Stomach (tissue), 8 donors: ENCODE measurements at regions not wholly inside any gene's neighbourhood (a gene's known extent, or its start where the extent isn't known, plus 50 kb on each side); places are given as distances from the start of the nearest gene placed in this dataset.

Source experiments
- DNase-seq, 2 donors: peaks; one replicate each; pipeline versions ENCODE4 v3.0.0 to v3.0.0-alpha.2; 2013 to 2019
- H3K27ac ChIP-seq, 5 donors: fragments of 200-600 bp in 4 of 5; sonication (generic) in 4 of 5; one replicate each; pipeline ENCODE4 v1.5.1; 2013 to 2019; ENCODE audit warnings: mild to moderate bottlenecking in 1 of 5, moderate library complexity in 1 of 5
- H3K27me3 ChIP-seq, 3 donors: fragments of 200-600 bp; sonication (generic); one replicate each; pipeline ENCODE4 v1.5.1; 2017 to 2019; ENCODE audit warnings: mixed run types in 1 of 3
- H3K36me3 ChIP-seq, 4 donors: fragments of 200-600 bp; sonication (generic); 1 replicate in 3 of 4; 2 replicates in 1 of 4; pipeline ENCODE4 v1.5.1; 2016 to 2019
- H3K4me1 ChIP-seq, 4 donors: fragments of 200-600 bp; sonication (generic); one replicate each; pipeline ENCODE4 v1.5.1; 2016 to 2019
- H3K4me3 ChIP-seq, 4 donors: fragments of 200-600 bp; sonication (generic) in 3 of 4; one replicate each; pipeline ENCODE4 v1.5.1; 2016 to 2019; ENCODE audit warnings: mild to moderate bottlenecking in 1 of 4
- H3K9me3 ChIP-seq, 4 donors: fragments of 200-600 bp; sonication (generic); one replicate each; pipeline ENCODE4 v1.5.1; 2016 to 2019
- CTCF ChIP-seq, 7 experiments: fragments of 450-650 bp in 4 of 7; fragments of 200-600 bp in 3 of 7; sonication (generic) in 3 of 7; IDR thresholded peaks; one replicate each; pipeline ENCODE4 v1.5.1; 2016 to 2019; ENCODE audit warnings: antibody characterized with exemption in 7 of 7, control low read depth in 2 of 7, mild to moderate bottlenecking in 1 of 7
- EP300 ChIP-seq: sonication (generic); formaldehyde crosslinking; IDR thresholded peaks from one replicate; pipeline ENCODE4 v1.6.1; 2017; ENCODE audit warnings: antibody characterized with exemption
- POLR2A ChIP-seq, 4 donors: fragments of 450-650 bp; IDR thresholded peaks; one replicate each; pipeline ENCODE4 v1.6.1; 2016; ENCODE audit warnings: antibody characterized with exemption in 4 of 4, control low read depth in 2 of 4, mild to moderate bottlenecking in 1 of 4, moderate library complexity in 1 of 4
- POLR2AphosphoS5 ChIP-seq, 3 donors: sonication (generic); formaldehyde crosslinking; IDR thresholded peaks; one replicate each; pipeline ENCODE4 v1.6.1; 2016; ENCODE audit warnings: antibody characterized with exemption in 3 of 3
- WGBS, 5 donors: extraction: QIAGEN DNeasy Blood & Tissue Kit in 3 of 5; methylation state at CpG; one replicate each; pipeline versions ENCODE4 v1.1.5 to v1.1.7; 2013 to 2018; 5-methylcytosine and 5-hydroxymethylcytosine counted together
- intact Hi-C: fragments of 100-400 bp; cut with DNase I; formaldehyde crosslinking; loops from one replicate; pipeline ENCODE4 v1.15.1; 2023; ENCODE audit warnings: low total_unique reads
- donor health status: healthy with polysubstance abuse.
- donor health status: Bipolar disorder and iron deficiency.
- donor health status: healthy.

DNA sequence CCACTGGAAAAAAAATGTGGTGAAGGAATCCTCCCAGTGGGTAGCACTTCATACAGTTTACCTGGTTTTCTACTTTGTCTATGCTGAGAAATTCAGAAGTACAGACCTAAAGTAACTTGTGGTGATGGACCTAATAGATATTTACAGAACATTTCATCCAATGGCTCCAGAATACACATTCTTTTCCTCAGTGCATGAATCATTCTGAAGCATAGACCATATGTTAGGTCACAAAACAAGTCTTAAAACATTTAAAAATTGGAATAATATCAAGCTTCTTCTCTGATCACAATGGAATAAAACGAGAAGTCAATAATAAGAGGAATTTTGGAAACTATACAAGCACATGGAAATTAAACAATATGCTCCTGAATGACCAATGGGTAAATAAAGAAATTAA lies 450.1 kb upstream of the INTU start:
- no peak for DNase-seq
- WGBS, 5 donors = 35 to 48% (median 37%) methylated on average over 1 of the region's 1 CpG
- H3K4me3 ChIP-seq = no peak overlapping the region
- peaks cover 0 to 23% (median 2%) of the 10 kb centered on the region in 4 donors for H3K9me3 ChIP-seq
- H3K4me1 ChIP-seq = peaks cover 0 to 7% (median 0%) of the 10 kb centered on the region in 4 donors
- H3K36me3 ChIP-seq = no peaks in the 10 kb centered on the region
- no peak overlapping the region for H3K27ac ChIP-seq
- TF ChIP-seq EP300 (no peak), CTCF (IDR thresholded peaks at IDR 0.05) (no peak), POLR2AphosphoS5 (IDR thresholded peaks at IDR 0.05) (no peak), POLR2A (IDR thresholded peaks at IDR 0.05) (no peak)
- H3K27me3 ChIP-seq = no peaks in the 10 kb centered on the region
- intact Hi-C loops = no loop called here

- no peaks in the 10 kb centered on the region for H3K4me1 ChIP-seq
- 63 to 81% (median 73%) methylated on average over 1 of the region's 1 CpG for WGBS, 5 donors
Measured at GRCh38 chr4:127188847-127189246, 443.9 kb upstream of the INTU start.

DNA sequence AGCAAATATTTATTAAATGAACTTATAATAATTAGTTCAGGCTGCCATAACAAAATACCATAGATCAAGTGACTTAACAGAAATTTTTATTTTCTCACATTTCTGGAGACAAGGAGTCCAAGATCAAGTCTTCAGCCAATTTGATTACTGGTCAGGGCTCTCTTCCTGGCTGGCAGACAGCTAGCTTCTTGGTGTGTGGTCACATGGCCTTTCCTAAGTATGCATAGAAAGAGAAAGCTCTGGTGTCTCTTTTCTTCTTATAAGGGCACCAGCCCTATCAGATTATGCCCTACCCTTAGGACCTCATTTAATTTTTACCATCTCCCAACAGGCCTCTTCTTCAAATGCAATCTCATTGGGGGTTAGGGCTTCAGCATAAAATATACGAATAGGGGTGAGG lies 438.5 kb upstream of the INTU start:
- H3K27me3 ChIP-seq = no peaks in the 10 kb centered on the region
- intact Hi-C loops = no loop called here
- no peaks in the 10 kb centered on the region for H3K36me3 ChIP-seq
- peak in 1 of 2 donors; percentile 17 for DNase-seq
- 77 to 95% (median 80%) methylated on average over 1 of the region's 1 CpG for WGBS, 5 donors
- H3K9me3 ChIP-seq = no peaks in the 10 kb centered on the region
- no peak overlapping the region for H3K27ac ChIP-seq
- H3K4me1 ChIP-seq = peaks cover 0 to 6% (median 0%) of the 10 kb centered on the region in 4 donors
- TF ChIP-seq EP300 (no peak), CTCF (IDR thresholded peaks at IDR 0.05) (no peak), POLR2AphosphoS5 (IDR thresholded peaks at IDR 0.05) (no peak), POLR2A (IDR thresholded peaks at IDR 0.05) (no peak)
- no peak overlapping the region for H3K4me3 ChIP-seq

More at GRCh38 chr4:127188847-127189246, 443.9 kb upstream of the INTU start:
- DNase-seq = peak in 1 of 2 donors; percentile 17
- no peak overlapping the region for H3K27ac ChIP-seq
- H3K36me3 ChIP-seq = no peaks in the 10 kb centered on the region
- TF ChIP-seq POLR2A (IDR thresholded peaks at IDR 0.05) = no peak
- no peak for TF ChIP-seq POLR2AphosphoS5 (IDR thresholded peaks at IDR 0.05)
- no peak for TF ChIP-seq EP300
- no peak overlapping the region for H3K4me3 ChIP-seq
- intact Hi-C loops = no loop called here
- H3K9me3 ChIP-seq = peaks cover 0 to 22% (median 2%) of the 10 kb centered on the region in 4 donors
- no peaks in the 10 kb centered on the region for H3K27me3 ChIP-seq

DNA sequence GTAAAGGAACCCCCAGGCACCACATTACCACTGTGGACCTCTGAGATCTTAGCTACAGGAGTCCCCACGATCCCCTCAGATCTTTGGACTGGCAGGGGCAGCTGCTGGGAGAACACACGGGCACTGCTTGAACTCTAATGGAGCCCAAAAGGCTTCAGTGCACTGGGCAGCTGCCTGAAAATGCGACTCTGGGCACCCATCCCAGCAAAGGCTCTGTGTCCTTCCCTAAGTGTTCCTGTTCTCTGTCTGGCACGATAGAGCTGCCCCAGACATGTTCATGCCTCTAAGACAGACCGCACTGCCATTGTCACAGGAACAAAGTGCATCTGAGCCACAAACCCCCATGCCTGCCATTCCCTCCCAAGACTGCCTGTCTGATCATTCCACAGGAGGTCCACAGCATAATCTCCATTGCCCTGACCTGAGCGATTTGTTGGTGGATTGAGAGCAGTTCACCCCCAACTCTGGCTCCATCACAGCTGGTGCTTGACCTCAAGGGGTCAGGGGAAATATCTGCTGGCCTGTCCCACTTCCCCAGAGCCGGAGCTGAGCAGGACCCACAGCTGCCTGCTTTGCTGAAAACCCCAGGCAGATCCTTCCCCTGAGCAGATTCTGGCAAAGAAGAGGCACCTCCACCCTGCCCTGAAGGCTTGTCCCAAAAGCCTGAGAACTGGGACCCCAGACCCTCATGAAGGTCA lies 436.0 kb upstream of the INTU start:
- no peaks in the 10 kb centered on the region for H3K27me3 ChIP-seq
- H3K36me3 ChIP-seq = no peaks in the 10 kb centered on the region
- DNase-seq = peak in 1 of 2 donors; percentile 6
- H3K9me3 ChIP-seq = no peaks in the 10 kb centered on the region
- H3K4me3 ChIP-seq = no peak overlapping the region
- TF ChIP-seq POLR2AphosphoS5 (IDR thresholded peaks at IDR 0.05) = no peak
- no peak for TF ChIP-seq EP300
- TF ChIP-seq CTCF (IDR thresholded peaks at IDR 0.05) = no peak
- no peak for TF ChIP-seq POLR2A (IDR thresholded peaks at IDR 0.05)
- intact Hi-C loops = no loop called here
- WGBS, 5 donors = 26 to 48% (median 45%) methylated on average over 4 to 7 of the region's 7 CpGs
- peaks cover 0 to 6% (median 0%) of the 10 kb centered on the region in 4 donors for H3K4me1 ChIP-seq
- H3K27ac ChIP-seq = no peak overlapping the region
